Breast epithelium (tissue), 3 donors: ENCODE measurements at regions not wholly inside any gene's neighbourhood (a gene's known extent, or its start where the extent isn't known, plus 50 kb on each side); places are given as distances from the start of the nearest gene placed in this dataset.

ENCODE experiments used
- CTCF ChIP-seq, 3 donors: fragments of 450-650 bp; IDR thresholded peaks; one replicate each; pipeline ENCODE4 v1.5.1; 2016 to 2017; ENCODE audit warnings: antibody characterized with exemption in 3 of 3, mild to moderate bottlenecking in 3 of 3, moderate library complexity in 3 of 3
- POLR2A ChIP-seq: fragments of 450-650 bp; IDR thresholded peaks from one replicate; pipeline ENCODE4 v1.6.1; 2016; ENCODE audit warnings: antibody characterized with exemption, mild to moderate bottlenecking, moderate library complexity
- POLR2AphosphoS5 ChIP-seq, 3 donors: sonication (generic); formaldehyde crosslinking; IDR thresholded peaks; one replicate each; pipeline ENCODE4 v1.6.1; 2017; ENCODE audit warnings: antibody characterized with exemption in 3 of 3

- TF ChIP-seq CTCF (IDR thresholded peaks at IDR 0.05), result no peak
- TF ChIP-seq POLR2AphosphoS5 (IDR thresholded peaks at IDR 0.05), result no peak
- no peak for TF ChIP-seq POLR2A
Observed at GRCh38 chr4:120568731-120569130, 353.8 kb downstream of the PRDM5 start.
